Neural progenitor cell (in vitro differentiated cells): ENCODE measurements at regions not wholly inside any gene's neighbourhood (a gene's known extent, or its start where the extent isn't known, plus 50 kb on each side); places are given as distances from the start of the nearest gene placed in this dataset.

Experiments used
- CTCF ChIP-seq: fragments of 200-600 bp; sonication (generic); IDR thresholded peaks from 2 replicates; pipeline ENCODE4 v1.5.1; 2017; ENCODE audit warnings: antibody characterized with exemption, mild to moderate bottlenecking
- EZH2 ChIP-seq: fragments of 200-600 bp; sonication (generic); IDR thresholded peaks from 2 replicates; pipeline ENCODE4 v1.6.1; 2017; ENCODE audit warnings: antibody characterized with exemption, mild to moderate bottlenecking, moderate library complexity

DNA sequence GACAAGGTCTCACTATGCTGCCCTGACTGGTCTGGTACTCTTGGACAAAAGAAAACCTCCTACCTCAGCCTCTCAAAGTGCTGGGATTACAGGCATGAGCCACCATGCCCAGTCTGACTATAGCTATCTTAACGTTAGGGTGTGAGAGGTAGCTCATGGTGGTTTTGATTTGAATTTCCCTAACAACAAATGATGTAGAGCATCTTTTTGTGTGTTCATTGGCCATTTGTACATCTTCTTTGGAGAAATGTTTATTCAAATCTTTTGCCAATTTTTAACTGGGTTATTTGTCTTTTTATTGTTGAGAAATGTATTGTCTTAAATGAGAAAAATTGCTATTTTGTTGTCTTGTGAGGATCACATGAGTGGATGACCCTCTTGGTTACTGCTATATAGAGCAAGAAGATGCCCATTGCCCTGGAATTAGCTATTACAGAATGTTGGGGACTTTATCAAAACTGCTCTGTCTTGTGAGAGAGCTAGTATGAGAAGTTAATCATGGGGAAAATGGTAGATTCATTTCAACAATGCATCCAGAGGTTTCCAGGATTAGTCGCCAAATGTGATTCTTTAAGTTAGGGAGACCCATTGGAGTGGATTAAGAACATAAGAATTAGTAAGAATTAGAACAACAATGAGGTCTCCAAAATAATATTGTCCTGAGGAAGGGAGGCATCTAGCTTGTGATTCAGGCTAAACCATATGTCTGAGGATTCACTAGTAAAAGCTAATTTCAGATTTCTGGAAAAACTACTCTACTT is 124.3 kb upstream of the MOCS2 start:
- no peak for TF ChIP-seq CTCF
- TF ChIP-seq EZH2: no peak
